Pulmonary artery endothelial cell (primary cell): ENCODE measurements at regions not wholly inside any gene's neighbourhood (a gene's known extent, or its start where the extent isn't known, plus 50 kb on each side); places are given as distances from the start of the nearest gene placed in this dataset.

Source experiments
- DNase-seq: peaks from one replicate; pipeline ENCODE4 v3.0.0-alpha.2; 2011; ENCODE audit warnings: low read depth, low spot score

DNA sequence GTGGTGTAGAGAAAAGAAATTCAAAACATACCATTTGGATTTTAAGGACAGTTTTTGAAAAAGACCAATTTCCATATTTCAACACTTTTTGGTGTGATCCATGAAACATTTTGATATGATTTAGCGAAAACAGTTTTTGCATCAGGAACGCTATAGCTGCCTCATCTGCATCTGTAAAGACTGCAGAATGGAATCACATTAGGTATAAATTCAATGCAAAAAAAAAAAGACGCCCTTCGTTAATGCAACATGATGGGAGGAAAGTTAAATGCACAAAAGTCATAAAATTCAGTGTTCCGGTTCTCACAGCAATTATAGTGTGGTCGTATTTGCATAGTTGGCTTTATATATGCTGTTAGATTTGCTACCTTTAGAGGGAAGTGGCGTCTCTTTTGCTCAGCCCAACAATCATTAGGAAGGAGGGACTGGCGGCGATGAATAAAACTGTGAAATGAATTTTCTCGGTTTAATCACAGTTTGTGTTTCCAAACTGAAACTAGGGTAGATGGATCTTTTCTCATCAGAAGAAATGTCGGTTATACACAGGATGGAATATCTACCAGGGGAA lies 215.7 kb downstream of the TEX29 start:
- DNase-seq = no peak

DNA sequence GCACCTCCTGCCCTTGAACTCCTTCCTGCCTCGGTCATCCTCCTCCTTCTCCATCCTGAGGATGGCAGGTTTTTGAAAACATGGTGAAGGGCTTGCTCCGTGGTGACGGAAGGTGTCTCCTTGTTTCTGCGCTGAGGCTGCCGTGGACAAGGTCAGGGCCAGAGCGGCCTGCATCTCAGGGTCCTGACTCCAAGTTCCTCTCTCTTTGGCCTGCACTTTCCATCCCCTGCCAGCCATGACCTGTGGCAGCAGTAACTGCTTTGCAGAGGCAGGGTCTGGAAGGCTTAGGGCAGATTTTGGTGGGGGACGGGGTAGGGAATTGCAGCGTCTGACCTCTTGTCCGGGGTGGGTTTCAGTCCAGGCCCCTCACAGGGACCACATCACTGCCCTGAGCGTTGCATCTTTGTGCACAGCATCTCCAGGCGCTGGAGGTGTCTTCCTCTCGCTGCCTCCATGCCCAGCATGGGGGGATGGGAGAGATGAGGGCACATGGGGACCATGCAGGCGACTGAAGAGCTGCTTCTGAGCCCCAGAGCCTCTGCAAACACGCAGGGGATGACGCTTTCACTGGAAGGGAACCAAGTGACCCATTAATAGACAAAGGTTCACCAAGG lies 216.8 kb downstream of the TEX29 start:
- DNase-seq = no peak

DNA sequence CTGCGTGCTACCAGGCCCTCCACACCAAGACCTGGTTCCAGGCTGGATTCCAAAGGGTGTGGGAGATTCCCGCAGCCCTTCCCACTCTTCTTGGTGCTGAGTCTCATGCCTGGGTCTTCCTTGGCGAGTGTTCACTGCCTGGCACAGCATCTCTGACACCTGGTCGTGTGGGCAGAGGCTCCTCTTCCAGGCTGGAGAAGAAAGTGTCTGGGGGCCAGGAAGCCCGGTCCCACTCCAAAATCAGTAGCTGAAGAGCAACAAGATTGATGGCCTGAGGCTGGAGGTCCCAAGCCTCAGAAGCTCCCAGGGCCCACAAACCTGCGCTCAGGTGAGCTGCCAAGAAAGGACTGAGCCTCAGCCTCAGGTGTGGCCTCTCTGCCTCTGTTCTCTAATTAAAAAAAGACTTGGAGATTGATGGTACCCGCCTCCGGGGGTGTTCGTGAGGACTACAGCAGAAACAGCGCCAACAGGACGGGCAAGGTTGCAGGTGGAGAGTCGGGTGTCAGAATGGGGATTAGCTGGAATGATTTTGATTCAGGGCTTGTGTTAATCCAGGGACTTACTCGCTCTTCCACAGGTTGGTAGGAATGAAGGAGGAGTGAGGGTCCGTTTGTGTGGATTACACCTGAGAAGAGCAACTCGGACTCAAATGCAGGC lies 217.5 kb downstream of the TEX29 start:
- no peak for DNase-seq

DNA sequence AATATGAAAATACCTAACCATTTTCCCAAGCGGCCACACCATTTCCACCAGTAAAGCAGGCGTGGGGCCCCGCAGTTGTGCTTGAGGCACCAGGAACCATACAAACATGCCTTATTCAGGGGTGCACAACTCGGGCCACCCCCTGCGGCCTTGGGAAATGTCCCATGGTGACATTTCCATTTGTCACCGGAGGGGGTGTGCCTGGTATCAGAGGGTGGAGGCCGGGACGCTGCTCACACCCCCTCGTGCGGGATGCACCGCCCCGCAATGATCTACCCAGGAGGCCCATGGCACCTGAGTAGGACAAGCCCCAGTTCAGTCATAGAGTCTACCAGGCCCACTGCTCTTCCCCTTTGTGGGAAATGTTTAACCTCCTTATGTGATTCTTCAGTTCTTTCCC lies 218.8 kb downstream of the TEX29 start:
- DNase-seq = no peak

DNA sequence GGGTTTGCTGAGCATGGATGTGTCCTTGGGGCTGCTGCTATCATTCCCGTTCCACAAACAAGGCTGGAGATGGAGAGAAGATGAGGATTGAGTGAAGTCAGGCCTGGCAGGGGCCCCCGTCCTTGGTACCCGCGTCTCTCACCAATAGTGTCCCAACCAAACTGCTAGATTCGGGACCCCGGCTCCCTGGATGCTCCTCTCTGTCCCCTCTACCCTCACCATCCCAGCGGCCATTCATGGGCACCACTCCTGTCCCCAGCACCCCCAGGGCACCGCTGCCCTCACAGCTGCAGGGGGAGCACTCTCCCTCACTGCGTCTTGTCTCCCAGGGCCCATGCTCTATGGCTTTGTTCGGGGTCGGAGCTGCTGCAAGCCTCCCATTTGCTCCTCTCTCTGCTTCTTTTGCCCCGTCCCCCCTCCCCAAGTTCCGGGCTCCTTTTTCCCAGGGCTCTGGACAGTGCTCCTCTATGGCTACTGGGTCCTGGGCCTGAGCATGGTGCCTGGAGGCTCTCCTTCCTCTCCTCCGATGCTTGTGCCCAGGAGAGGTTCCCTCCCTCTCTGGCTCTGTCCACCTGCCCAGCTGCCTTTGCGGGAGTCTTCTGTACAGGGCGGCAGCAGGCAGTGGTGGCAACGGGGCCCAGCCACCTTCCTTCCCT lies 219.5 kb downstream of the TEX29 start:
- no peak for DNase-seq

DNA sequence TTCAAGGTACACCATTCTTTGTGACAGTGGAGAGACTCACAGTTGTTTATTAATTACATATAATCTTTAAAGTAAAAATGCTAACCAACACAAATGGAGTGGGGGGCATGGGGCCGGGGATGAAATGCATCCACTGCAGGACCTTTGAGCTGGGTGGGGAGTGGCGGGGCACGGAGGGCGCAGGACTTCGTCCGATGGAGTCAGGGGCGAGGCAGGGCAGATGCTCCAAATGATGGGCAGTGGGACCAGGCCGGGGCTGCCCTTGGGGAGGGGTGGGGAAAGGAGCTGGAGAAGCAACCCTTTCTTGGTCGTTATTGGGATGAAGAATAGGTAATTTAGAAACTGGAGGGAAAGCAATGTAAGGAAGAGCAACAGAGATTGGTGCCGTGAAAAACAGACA lies 220.0 kb downstream of the TEX29 start:
- DNase-seq = no peak

DNA sequence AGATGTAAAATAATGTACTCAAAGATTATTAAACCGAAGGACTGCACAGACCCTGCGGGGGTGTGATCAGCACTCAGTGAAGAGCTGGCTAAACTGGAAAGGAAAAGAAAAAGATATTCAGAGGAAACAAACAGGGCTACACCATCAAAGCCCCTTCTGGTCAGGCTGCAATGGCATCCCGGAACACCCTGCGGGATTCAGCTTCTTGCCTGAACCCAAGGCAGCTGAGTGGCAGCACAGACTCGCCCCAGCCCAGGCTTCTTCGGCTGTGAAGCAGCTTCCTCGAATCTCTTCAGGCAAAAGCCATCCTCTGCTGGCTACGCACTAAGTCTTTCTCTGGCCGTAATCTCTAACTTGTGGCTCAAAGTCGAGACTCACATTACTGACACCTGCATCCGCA lies 220.9 kb downstream of the TEX29 start:
- no peak for DNase-seq

DNA sequence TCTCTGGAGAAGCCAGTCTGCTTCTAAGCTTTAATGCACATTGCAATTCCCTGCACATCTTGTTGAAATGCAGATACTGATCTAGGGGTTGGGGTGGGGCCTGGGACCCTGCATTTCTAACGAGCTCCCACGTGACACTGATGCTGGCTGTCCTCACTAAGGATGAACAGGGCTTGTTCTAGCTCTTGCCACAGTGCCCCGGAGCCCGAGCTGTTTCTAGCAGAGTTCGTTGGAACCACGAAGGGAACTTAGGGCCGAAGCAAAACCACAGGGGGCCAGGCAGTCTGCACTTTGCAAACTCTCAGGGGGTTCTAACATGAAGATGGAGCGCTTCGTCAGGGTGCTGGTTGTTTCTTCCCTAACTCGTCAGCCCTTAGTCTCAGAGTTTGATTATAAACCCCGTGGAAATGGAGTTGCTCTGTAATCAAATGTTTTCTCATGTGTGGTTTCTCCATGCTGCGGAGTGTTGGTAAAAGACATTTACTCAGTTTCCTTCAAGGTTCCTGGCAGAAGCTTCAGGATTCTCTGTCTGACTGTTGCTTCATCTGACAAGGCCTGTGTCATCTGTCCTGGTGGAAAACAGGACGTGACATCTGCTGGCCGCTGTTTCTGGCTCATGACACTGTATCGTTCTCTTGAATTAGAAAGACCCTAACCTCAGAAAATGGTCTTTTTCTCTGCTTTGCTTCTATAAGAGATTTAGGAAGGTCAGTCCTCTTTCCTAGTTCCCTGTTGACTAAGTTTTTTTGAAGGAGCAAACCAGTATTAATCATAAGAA lies 221.5 kb downstream of the TEX29 start:
- no peak for DNase-seq

DNA sequence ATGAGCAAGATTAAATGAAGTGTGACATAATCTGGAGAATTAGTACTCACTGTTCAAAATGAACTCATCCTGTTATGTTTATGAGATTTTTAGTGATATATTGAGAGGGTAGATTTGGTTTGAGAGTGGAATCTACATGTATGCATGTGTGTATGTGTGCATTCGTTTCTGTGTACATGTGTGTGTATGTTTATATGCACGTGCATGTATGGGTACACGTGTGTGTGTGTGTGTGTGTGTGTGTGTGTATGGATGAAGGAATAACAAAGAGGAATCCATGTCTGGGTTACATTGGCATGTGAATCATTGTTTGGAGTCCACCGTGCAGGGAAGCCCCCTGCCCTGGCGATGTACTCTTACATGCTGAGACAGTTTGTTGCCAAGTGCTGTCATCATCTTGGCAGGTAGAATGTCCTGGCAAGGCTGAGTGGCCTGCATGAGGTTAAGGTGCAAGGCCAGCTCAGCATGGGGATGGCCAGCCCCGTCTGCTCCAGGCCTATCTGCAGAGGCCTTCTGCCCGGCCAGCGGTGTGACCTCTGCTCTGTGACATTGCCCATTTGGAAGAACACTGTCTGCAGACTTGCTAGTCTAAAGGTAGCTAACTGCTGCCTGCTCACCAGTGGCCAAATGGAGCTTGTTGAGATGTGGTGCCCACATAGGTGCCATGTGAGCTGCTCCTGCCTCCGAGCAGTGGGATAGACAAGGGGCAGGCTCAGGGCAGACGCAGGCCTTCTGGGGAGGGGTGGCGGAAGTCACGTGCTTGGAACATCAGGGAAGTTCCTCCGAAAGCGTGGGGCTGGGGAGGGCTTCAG lies 222.3 kb downstream of the TEX29 start:
- DNase-seq = no peak

DNA sequence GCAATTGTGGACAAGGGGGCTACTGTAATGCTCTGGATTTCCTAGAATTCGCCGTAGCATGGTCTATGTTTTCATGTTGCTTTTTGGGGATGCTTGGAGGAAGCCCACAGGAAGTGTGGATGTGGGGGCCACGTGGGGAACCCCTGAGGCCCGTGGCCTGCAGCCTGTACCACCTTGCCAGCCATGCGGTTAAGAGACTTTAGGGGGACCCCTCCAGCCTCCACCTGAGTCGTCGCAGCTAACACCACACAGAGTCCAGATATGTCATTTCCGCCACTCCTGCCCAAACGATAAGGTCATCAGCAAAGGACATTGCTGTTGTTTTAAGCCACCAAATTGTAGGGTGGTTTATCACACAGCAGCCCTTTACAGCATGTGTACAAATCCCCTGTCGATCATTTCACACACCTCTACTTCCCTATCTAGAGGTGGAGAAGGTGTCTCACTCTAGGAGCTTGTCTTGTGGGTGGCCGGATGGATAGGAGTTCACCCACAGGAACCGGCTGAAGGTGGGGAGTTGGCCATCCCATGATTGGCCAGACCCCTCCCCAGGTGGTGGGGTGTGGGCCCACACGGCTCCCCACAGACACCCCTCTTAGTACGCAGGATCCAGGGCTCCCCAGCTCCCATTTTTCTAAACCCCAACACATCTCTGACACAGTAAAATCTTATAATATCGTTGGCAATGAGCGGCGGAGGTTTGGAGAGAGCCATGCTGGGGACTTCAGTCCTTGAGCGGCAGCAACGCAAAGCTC lies 226.7 kb downstream of the TEX29 start:
- no peak for DNase-seq

DNA sequence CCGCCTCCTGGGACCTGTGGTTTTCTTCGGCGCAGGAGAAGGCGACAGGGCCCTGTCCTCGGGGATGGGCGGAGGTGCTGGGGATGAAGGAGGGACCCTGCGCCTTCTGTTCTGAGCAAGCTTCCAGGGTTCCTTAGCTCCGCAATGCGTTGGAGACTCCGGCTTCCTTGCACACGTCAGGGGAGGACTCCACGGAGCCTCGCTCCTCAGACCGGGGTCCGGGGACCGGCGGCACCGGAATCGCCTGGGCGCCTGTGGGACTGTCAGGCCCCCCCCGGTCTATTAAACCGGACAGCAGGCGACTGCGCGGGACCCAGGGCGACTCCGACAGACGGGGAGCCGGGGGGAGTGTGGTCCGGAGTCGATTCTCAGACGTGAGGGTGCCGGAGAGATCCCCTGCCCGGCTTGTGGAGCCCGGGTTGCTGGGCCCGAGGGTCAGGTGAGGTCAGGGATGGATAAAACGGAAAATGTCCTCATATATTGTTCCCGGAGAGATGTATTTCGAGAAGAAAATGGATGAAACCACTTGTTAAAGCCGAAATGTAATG lies 227.4 kb downstream of the TEX29 start:
- DNase-seq = no peak

DNA sequence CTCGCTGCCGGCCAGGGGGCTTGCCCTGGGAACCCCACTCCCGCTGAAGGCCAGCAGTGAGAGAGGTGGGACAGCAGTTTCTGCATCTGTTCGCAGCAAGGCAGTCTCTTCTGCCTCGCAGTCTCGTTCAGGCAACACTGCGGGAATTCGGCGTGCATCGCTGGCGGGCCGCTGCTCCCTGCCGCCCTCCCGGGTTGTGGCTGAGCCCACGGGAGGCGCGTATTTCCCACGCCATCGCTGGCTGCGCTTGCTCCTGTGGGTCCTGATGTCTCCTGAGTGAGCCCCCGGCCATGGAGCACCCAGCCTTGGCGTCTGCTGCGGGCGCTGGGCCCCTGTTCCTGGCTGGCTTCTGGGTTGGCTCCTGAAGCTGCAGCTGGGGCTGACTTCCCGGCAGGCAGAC lies 227.9 kb downstream of the TEX29 start:
- no peak for DNase-seq

DNA sequence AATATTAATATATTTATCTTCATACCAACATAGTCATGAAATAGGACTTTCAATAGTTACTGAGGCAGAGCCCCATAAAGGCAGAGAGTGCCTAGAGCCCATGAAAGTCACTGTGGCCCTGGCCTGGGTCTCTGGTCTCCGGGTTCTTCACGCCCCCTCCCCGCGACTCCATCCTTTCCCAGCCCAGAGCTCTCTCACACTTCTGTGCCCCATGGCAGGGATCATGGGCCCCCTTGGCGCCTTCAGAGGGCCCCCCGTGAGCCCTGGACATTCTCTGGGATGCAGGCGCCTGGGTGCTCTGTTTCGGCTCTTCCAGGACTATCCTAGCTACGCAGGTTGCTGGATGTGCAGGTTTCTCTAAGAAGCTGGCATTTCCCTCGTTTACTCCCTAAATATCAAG lies 228.4 kb downstream of the TEX29 start:
- no peak for DNase-seq

DNA sequence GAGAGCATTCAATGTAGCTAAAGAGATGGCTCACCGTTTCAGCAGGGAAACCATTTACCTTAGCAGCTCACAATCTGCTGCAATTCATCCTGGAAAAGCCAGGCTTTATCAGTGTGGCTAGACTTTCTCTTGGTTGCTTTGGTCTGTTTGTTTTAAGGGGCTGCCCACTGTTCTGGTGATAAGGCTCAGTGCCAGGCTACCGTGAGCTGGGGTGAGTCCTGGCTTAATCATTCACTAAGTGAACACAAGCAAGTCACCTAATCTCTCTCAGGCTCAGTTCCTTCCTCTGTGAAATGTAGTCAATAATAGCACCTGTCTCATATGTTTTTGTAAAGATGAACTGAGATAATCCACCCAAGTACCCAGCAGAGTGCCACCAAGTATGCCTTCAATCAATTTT lies 229.0 kb downstream of the TEX29 start:
- DNase-seq = no peak

DNA sequence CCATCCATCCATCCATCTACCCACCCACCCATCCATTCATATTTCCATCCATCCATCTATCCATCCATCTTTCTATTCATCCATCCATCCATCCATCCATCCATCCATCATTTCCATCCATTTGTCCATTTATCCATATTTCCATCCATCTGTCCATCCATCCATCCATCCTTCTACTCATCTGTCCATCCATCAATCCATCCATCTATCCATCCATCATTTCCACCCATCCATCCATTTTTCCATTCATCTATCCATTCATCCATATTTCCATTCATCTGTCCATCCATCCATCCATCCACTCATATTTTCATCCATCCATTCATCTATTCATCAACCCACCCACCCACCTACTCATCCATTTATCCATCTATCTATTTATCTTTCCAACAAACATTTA lies 229.6 kb downstream of the TEX29 start:
- no peak for DNase-seq

DNA sequence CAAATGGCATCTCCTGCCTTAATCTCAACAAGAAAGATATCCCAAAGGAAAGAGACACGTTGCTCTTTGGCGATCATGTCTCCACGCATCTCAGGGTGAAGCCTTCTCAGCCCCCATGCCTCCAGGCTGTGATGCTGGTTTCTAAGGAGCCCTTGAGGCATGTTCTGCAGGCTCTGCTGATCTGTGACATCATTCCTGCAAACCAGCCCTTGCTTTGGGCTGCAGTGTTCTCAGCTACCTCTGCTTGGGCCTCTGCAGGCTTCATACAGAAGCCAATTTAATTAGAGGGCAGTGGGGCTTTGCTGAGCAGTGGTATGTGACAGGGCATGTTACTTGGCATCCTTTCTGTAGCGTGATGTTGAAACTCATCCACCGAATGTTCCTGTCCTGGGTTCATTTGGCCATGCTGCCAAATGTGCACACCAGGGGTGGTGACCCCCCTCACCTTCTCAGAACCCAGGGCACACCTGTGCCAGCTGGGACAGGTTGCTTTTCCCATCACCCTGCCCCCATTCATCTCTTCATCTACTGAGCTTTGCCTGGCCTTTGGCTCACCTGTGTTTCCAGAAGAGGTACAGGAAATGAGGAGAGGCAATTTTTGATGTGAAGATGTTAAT lies 230.9 kb downstream of the TEX29 start:
- DNase-seq = no peak

DNA sequence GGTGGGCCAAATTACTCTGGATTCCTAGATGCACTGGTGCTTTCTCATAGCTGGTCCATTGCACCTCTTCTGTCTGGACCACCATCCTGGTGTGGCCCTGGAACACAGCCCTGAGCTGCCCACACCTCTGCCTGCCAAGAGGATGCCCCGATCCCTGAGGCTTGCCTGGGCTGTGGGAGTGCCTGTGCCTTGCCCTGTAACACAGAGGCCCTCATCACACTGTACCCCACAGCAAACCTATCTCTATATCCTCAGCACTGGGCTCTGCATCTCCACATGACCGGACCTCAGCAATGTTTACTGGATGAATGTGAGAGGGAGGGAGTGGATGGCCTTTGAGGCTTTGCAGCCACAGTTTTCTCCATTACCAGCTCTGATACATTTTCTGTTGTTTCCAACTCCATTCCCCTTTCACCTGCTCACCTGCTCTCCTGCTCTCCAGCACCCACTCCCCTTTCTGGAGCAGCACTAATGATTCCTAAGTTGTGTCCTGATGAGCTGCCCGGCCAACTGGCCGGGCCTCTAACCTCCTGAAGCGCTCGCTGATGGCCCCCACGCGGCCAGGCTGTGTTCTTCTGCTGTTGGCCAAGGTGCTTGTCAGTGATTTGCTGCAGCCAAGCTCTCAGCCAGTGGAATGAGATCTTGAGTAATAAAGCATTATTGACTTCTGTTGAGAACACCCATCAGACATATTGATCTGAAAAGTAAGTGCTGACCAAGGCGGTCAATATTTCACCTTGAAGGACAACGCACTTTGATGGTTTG lies 232.6 kb downstream of the TEX29 start:
- DNase-seq = no peak

DNA sequence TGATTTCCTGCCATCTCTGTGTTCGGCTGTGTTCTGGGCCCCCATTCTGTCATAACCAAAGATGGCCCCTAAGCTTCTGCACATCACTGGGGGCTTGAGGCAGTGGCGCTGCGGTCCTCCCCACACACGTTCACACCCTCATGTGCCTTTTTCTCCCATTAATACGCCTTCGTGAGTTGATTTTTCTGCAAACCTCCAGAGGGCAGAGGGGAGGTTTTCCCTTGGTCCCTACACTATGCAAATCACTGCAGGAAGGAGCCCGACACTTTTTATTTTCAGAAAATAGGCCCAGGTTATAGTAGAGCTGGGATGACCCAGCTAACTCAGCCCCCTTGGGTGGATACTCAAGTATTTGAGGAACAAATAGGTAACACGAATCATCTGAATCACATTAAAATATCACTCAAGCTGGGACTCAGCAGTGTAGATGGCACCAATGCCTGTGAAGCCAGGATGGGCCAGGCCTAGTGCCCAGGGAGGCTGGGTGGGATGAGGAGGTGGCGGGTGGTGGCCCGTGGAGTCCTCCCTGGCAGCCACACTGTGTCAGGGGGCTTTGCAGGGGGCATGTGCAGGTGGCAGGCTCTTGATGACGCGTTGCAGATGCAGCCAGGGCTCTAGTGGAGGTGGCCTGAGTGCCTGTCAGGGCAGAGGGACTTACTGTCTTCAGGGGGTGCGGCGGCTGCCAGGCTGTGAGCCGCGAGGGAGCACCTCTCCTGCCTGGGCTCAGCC lies 234.3 kb downstream of the TEX29 start:
- DNase-seq = no peak
